Urinary bladder (tissue), 3 donors: ENCODE measurements at regions not wholly inside any gene's neighbourhood (a gene's known extent, or its start where the extent isn't known, plus 50 kb on each side); places are given as distances from the start of the nearest gene placed in this dataset.

Experiments used
- DNase-seq: peaks from one replicate; pipeline ENCODE4 v3.0.0-alpha.2; 2015; ENCODE audit errors: extremely low spot score
- H3K27ac ChIP-seq: one replicate; pipeline ENCODE4 v1.5.1; 2013; ENCODE audit warnings: low read depth, mild to moderate bottlenecking, moderate library complexity
- H3K36me3 ChIP-seq: one replicate; pipeline ENCODE4 v1.6.1; 2013; ENCODE audit warnings: mild to moderate bottlenecking, moderate library complexity; ENCODE audit not compliant: insufficient read depth
- H3K4me1 ChIP-seq: one replicate; pipeline ENCODE4 v1.6.1; 2013; ENCODE audit warnings: mild to moderate bottlenecking, moderate library complexity; ENCODE audit not compliant: insufficient read depth
- H3K4me3 ChIP-seq: one replicate; pipeline ENCODE4 v1.5.1; 2013; ENCODE audit warnings: low read depth, low read length
- WGBS: extraction: QIAGEN DNeasy Blood & Tissue Kit; methylation state at CpG from one replicate; pipeline ENCODE4 v1.1.7; 2013; 5-methylcytosine and 5-hydroxymethylcytosine counted together
- donor health status: healthy with polysubstance abuse.
- donor health status: healthy.

GRCh38 chr20:50301712-50302111 lies 111.1 kb downstream of the CEBPB start:
- no peak overlapping the region for H3K27ac ChIP-seq
- no peaks in the 10 kb centered on the region for H3K4me1 ChIP-seq
- no peak overlapping the region for H3K4me3 ChIP-seq
- no peaks in the 10 kb centered on the region for H3K36me3 ChIP-seq
- DNase-seq: no peak

GRCh38 chr20:50302341-50303057 lies 111.9 kb downstream of the CEBPB start:
- H3K27ac ChIP-seq: no peak overlapping the region
- no peak for DNase-seq
- H3K4me3 ChIP-seq: no peak overlapping the region
- 82% methylated on average over 10 of the region's 10 CpGs for WGBS
- H3K4me1 ChIP-seq: no peaks in the 10 kb centered on the region
- no peaks in the 10 kb centered on the region for H3K36me3 ChIP-seq

- Histone ChIP-seq H3K36me3 (no peaks in the 10 kb centered on the region), H3K27ac (peak overlapping the region; percentile 81), H3K4me3 (no peak overlapping the region), H3K4me1 (no peaks in the 10 kb centered on the region)
- no peak for DNase-seq
- 54% methylated on average over 11 of the region's 11 CpGs for WGBS
These were observed 113.2 kb downstream of the CEBPB start for GRCh38 chr20:50303573-50304500.

- Histone ChIP-seq H3K27ac (peak overlapping the region; percentile 81), H3K4me3 (no peak overlapping the region), H3K36me3 (no peaks in the 10 kb centered on the region), H3K4me1 (no peaks in the 10 kb centered on the region)
- DNase-seq: no peak
- WGBS: 29% methylated on average over 10 of the region's 10 CpGs
These were observed 113.8 kb downstream of the CEBPB start for GRCh38 chr20:50304501-50304856.

- no peak for DNase-seq
- Histone ChIP-seq H3K27ac (peak overlapping the region; percentile 81), H3K4me3 (no peak overlapping the region), H3K36me3 (no peaks in the 10 kb centered on the region), H3K4me1 (no peaks in the 10 kb centered on the region)
- WGBS: 39% methylated on average over 14 of the region's 14 CpGs
These were observed 114.4 kb downstream of the CEBPB start for GRCh38 chr20:50304923-50305635.

- Histone ChIP-seq H3K4me1 (no peaks in the 10 kb centered on the region), H3K27ac (peak overlapping the region; percentile 82), H3K36me3 (no peaks in the 10 kb centered on the region), H3K4me3 (no peak overlapping the region)
- DNase-seq: no peak
- 44% methylated on average over 19 of the region's 19 CpGs for WGBS
These were observed 115.2 kb downstream of the CEBPB start for GRCh38 chr20:50305636-50306477.

GRCh38 chr20:50306478-50307423 lies 116.1 kb downstream of the CEBPB start:
- 82% methylated on average over 13 of the region's 13 CpGs for WGBS
- Histone ChIP-seq H3K27ac (peak overlapping the region; percentile 76), H3K4me1 (no peaks in the 10 kb centered on the region), H3K36me3 (no peaks in the 10 kb centered on the region), H3K4me3 (no peak overlapping the region)
- DNase-seq: no peak

- DNase-seq: no peak
- no peaks in the 10 kb centered on the region for H3K4me1 ChIP-seq
These were observed 117.5 kb downstream of the CEBPB start for GRCh38 chr20:50308166-50308512.

GRCh38 chr20:50308513-50309279 lies 118.1 kb downstream of the CEBPB start:
- Histone ChIP-seq H3K36me3 (no peaks in the 10 kb centered on the region), H3K4me1 (no peaks in the 10 kb centered on the region), H3K27ac (peak overlapping the region; percentile 53), H3K4me3 (no peak overlapping the region)
- 9% methylated on average over 20 of the region's 20 CpGs for WGBS
- no peak for DNase-seq

More at GRCh38 chr20:50308166-50308512, 117.5 kb downstream of the CEBPB start:
- Histone ChIP-seq H3K4me3 (no peak overlapping the region), H3K36me3 (no peaks in the 10 kb centered on the region), H3K27ac (peak overlapping the region; percentile 53)
- 49% methylated on average over 3 of the region's 3 CpGs for WGBS

- DNase-seq: no peak
- 37% methylated on average over 11 of the region's 11 CpGs for WGBS
- Histone ChIP-seq H3K4me1 (no peaks in the 10 kb centered on the region), H3K27ac (no peak overlapping the region), H3K4me3 (no peak overlapping the region), H3K36me3 (no peaks in the 10 kb centered on the region)
These were observed 118.7 kb downstream of the CEBPB start for GRCh38 chr20:50309280-50309763.

GRCh38 chr20:50309764-50310672 lies 119.4 kb downstream of the CEBPB start:
- Histone ChIP-seq H3K27ac (no peak overlapping the region), H3K36me3 (no peaks in the 10 kb centered on the region), H3K4me1 (no peaks in the 10 kb centered on the region), H3K4me3 (no peak overlapping the region)
- 89% methylated on average over 20 of the region's 20 CpGs for WGBS
- no peak for DNase-seq
